ENCODE measurements at regions not wholly inside any gene's neighbourhood (a gene's known extent, or its start where the extent isn't known, plus 50 kb on each side); places are given as distances from the start of the nearest gene placed in this dataset.
"Not testable (repeated sequence)": the region's sequence is repeated elsewhere in the genome, so short reads cannot be mapped to it uniquely, and the experiment has no call there.

DNA sequence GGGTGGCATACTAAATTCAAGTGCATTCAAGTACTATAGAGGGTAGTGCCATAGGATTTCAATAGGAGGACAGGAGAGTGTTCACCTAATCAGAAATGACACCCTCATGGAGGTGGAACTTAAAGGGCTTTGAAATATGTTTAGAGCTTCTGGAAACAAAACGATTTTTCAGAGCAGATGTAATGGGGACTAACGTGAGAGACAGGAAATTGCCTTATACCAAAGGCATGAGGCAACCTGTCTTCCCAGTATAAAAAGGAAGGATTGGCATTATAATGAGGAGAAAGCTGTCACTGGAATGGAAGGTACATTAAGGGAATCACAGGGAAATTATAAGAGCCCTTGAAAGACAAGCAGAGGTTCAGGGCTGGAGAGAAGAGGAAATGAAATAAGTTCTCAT is 116.3 kb upstream of the PNPLA4 start:
- no peak for TF ChIP-seq JUND (IDR thresholded peaks at IDR 0.05; ENCODE audit: low read depth)
- in situ Hi-C loops (cut with HindIII; ENCODE audit: low pct_unique_long_range_greater_than_20kb, low sequenced_read_pairs) = no loop called here
- DNase-seq (ENCODE audit: low read depth in 1 of 2, low spot score in 1 of 2) = no peak

DNA sequence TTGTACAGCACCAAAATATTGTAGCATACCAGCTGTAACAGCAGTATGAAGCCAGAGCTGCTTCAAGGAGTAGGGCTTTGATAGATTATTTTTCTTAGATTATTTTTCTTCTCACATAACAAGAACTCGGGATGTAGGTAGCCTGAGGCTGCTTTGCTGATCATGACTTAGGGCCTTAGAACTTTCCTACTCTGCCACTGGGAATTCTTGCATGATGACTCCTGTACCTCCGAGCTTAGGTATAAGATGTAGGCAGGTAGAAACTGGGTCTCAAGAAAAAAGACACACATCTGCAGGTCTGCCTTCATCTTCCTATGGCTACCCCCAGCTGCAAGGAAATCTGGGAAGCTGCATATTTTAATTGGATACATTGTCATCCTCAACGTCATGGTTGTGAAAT is 115.9 kb upstream of the PNPLA4 start:
- in situ Hi-C loops (cut with HindIII; ENCODE audit: low pct_unique_long_range_greater_than_20kb, low sequenced_read_pairs) = no loop called here
- DNase-seq (ENCODE audit: low read depth in 1 of 2, low spot score in 1 of 2) = no peak
- no peak for TF ChIP-seq JUND (IDR thresholded peaks at IDR 0.05; ENCODE audit: low read depth)

DNA sequence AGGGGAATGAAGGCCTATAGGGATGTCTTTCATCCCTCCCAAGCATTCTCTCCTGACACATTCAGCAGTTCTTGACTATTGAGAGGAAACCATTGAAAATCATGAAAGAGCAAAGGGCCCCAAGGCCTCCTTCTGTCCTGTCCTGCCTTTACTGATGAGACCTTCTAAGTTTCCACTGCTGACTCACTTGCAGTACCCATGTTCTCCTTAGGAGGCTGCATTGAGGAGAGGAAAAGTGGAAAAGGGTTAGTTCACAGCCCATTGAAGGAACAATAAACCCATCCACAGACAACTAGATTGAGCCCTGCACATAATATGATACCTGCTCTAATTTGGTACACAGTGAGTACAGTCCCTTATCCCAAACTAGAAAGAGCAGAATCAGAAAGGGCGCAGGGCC is 115.1 kb upstream of the PNPLA4 start:
- no peak for TF ChIP-seq JUND (IDR thresholded peaks at IDR 0.05; ENCODE audit: low read depth)
- DNase-seq (ENCODE audit: low read depth in 1 of 2, low spot score in 1 of 2) = peak in 1 of 2 experiments; percentile 1
- in situ Hi-C loops (cut with HindIII; ENCODE audit: low pct_unique_long_range_greater_than_20kb, low sequenced_read_pairs) = no loop called here

DNA sequence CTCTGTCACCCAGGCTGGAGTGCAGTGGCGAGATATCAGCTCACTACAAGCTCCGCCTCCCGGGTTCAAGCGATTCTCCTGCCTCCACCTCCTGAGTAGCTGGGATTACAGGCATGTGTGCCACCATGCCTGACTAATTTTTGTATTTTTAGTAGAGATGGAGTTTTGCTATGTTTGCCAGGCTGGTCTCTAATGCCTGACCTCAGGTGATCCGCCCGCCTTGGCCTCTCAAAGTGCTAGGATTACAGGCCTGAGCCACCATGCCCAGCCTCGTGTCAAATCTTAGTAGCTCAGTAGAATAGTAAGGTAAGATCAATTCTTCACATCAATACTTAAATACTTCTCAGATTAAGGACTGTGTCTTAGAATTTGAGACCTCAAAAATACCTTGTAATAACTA is 112.5 kb upstream of the PNPLA4 start:
- in situ Hi-C loops (cut with HindIII; ENCODE audit: low pct_unique_long_range_greater_than_20kb, low sequenced_read_pairs); DNase-seq (ENCODE audit: low read depth in 1 of 2, low spot score in 1 of 2): not testable (repeated sequence)

GRCh38 chrX:8037593-8038348 is 110.6 kb upstream of the PNPLA4 start:
- no peak for TF ChIP-seq JUND (IDR thresholded peaks at IDR 0.05; ENCODE audit: low read depth)
- DNase-seq (ENCODE audit: low read depth in 1 of 2, low spot score in 1 of 2) = no peak
- in situ Hi-C loops (cut with HindIII; ENCODE audit: low pct_unique_long_range_greater_than_20kb, low sequenced_read_pairs) = no loop called here

DNA sequence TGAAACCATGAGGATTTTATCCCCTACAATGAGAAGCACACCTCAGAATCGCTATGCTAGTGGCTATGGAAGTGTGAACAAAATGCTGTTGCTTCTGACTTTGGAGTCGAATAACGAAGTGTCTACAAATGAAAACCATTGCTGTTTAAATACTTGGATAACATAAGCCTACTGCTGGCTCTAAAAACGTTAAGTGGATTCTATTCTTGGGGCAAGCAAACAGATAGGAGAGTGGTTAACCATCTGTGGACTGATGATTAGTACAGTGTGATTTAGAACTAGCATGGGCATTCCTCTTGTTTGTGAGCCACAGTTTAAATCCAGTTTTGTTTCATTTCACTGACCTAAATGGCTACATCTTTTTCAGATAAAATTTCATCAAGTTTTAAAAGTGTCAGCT is 109.7 kb upstream of the PNPLA4 start:
- DNase-seq (ENCODE audit: low read depth in 1 of 2, low spot score in 1 of 2) = no peak
- in situ Hi-C loops (cut with HindIII; ENCODE audit: low pct_unique_long_range_greater_than_20kb, low sequenced_read_pairs) = no loop called here
- TF ChIP-seq JUND (IDR thresholded peaks at IDR 0.05; ENCODE audit: low read depth) = no peak

DNA sequence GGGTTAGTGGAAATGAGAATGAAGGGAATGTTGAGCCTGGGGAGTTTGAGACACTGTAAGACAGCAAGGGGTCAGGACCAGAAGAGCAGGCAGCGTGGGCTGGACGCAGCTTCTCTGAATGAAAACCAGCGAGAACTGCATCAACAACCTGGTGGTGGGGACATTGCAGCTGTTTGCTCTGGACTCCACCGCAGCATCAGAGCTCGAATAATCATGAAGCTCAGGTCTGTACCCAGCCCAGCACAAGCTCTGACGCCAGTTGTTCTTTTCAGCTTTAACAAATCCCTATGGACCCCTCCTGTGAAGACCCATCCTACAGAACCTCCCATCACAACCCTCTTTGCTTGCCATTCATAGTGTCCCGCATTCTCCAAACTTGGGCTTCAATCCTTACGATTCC is 106.8 kb upstream of the PNPLA4 start:
- TF ChIP-seq JUND (IDR thresholded peaks at IDR 0.05; ENCODE audit: low read depth) = no peak
- in situ Hi-C loops (cut with HindIII; ENCODE audit: low pct_unique_long_range_greater_than_20kb, low sequenced_read_pairs) = no loop called here
- DNase-seq (ENCODE audit: low read depth in 1 of 2, low spot score in 1 of 2) = no peak

DNA sequence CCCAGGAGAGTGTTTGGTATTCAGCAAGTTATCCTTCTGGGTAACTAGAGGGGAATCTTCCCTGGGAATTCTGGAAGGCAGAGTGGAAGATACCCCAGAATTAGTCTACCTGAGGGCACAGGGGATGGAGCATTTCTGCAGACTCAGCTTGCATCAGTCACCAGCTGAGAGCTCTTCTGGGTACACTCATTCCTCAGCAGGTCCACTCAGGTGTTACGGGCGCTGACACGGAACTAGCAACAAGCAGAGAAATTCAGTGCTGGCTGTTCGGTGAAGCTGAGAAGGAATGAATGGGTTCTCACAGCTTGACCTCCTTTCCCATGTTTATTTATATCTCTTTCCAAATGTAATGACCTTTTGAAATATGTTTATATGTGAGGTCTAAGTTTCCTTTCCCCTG is 106.0 kb upstream of the PNPLA4 start:
- in situ Hi-C loops (cut with HindIII; ENCODE audit: low pct_unique_long_range_greater_than_20kb, low sequenced_read_pairs) = no loop called here
- no peak for DNase-seq (ENCODE audit: low read depth in 1 of 2, low spot score in 1 of 2)
- no peak for TF ChIP-seq JUND (IDR thresholded peaks at IDR 0.05; ENCODE audit: low read depth)

DNA sequence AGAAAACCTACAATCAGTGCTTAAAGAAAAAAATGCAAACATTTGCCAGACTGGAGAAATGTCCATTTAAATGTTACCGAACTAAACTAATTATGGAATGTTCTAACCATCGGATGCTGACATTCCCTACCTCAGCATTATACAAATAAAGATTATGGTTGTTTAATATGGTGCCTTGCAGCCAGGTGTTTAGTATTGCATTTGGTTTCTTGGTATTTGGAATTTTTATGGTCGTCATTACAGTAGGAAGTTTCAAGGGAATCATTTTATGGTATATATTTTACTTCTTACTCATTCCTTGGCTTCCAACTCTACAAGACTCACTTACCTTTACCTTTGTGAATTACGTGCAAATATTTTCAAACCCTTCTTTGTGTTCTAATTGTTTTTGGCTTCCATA is 103.1 kb upstream of the PNPLA4 start:
- no peak for DNase-seq (ENCODE audit: low read depth in 1 of 2, low spot score in 1 of 2)
- in situ Hi-C loops (cut with HindIII; ENCODE audit: low pct_unique_long_range_greater_than_20kb, low sequenced_read_pairs) = no loop called here
- no peak for TF ChIP-seq JUND (IDR thresholded peaks at IDR 0.05; ENCODE audit: low read depth)

DNA sequence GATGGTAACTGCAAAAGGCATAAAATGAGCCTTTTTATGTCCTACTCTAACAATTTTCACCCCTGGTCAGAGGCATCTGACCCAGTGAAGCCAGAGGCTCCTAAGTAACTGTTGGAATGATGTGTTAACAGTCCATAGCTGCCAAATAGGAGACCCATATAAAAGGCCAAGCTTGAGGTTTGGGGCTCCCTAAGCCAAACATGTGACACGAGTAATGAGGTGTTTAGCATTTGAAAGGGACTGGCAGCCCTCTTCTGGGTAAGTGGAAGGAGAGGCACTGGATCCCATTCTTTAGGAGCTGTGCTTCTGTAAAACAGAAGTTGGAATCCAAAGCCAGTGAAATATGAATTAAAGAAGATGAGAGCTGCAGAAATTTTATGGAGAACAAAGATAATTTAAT is 100.6 kb upstream of the PNPLA4 start:
- TF ChIP-seq JUND (IDR thresholded peaks at IDR 0.05; ENCODE audit: low read depth) = no peak
- no peak for DNase-seq (ENCODE audit: low read depth in 1 of 2, low spot score in 1 of 2)
- in situ Hi-C loops (cut with HindIII; ENCODE audit: low pct_unique_long_range_greater_than_20kb, low sequenced_read_pairs) = no loop called here

DNA sequence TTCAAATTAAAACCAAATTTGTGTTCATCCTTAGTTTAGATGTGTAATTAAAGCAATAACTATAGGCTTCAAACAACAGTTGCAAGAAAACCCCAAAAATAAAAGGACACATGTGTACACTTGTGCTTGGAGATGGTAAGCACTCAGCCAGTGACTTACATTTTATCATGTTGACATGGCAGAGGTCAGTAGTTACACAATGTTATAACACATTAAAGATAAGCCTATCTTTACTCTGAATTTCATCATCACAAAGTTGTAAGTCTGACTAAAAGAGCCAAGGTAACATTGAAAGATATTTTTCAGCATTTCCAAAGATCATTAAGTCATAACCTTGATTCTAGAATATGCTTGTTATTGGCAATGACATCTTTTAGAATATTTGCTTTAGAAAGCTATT is 98.5 kb upstream of the PNPLA4 start:
- in situ Hi-C loops (cut with HindIII; ENCODE audit: low pct_unique_long_range_greater_than_20kb, low sequenced_read_pairs) = no loop called here
- no peak for DNase-seq (ENCODE audit: low read depth in 1 of 2, low spot score in 1 of 2)
- no peak for TF ChIP-seq JUND (IDR thresholded peaks at IDR 0.05; ENCODE audit: low read depth)

DNA sequence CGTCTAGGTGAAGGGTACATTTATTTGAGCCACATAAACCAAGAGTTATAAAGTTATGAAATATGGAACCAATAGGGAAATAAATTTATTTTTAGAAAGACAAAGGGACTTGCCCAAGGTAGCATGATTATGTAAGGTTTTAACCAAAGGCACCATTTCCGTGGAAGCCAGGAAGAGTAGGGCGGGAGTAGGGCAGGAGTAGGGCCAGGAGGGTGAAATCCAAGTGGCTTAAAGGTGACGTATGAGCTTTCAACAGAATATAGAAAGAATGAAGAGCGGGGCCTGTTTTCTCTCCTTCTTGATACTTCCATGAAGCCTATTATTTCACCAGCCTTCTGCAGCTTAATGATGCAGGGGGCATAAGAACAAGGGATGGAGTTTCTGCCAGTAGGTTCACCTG is 91.7 kb upstream of the PNPLA4 start:
- DNase-seq (ENCODE audit: low read depth in 1 of 2, low spot score in 1 of 2) = no peak
- in situ Hi-C loops (cut with HindIII; ENCODE audit: low pct_unique_long_range_greater_than_20kb, low sequenced_read_pairs) = no loop called here
- no peak for TF ChIP-seq JUND (IDR thresholded peaks at IDR 0.05; ENCODE audit: low read depth)

DNA sequence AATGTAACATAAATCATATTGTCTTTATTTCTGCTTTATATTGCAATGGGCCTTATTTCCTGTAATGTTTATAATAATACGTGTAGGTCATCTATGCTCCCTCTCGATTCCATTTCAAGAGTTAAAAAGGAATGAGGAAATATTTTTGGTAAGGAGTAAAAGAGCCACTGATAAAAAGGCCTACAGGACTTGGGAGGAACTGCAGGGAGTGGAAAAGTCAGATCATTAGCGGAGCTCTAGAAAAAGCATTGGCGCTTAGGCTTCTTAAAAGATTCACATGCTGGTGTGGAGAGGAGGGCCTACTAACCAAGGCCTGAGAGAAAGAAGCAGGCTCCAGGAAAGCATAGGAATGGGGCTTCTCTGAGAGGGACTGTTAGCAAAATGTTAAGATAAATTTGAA is 82.9 kb upstream of the PNPLA4 start:
- in situ Hi-C loops (cut with HindIII; ENCODE audit: low pct_unique_long_range_greater_than_20kb, low sequenced_read_pairs) = no loop called here
- DNase-seq (ENCODE audit: low read depth in 1 of 2, low spot score in 1 of 2) = no peak
- TF ChIP-seq JUND (IDR thresholded peaks at IDR 0.05; ENCODE audit: low read depth) = no peak

DNA sequence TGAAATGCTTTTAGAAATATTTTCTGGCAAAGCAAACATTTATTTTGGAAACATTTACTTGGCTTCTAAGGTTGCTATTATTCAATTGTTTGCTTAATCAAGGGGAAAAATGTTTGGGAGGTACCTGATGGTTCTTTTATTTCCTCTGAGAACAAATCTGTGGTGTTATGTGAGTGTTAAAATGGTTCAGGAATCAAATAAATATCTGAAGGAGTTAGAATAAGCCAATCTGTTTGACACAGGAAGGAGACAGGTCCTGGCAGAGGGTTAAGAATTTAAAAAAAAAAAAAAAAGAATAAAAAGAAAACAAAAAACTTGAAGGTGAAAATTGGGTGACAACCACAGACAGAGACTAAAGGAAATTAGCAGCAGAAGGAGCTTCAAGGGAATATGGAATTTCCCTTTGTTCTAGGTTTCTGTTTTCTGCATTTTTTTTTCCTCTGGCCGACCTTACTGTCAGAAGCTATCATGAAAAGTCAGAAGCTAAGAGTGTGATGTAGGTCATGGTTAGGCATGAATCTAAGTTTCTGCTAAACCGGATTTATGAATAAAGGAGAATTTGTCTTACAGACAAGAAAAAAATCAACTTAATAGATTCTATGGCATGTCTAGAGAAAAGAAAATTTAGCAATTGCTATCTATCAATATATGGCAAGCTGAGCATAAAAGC is 78.6 kb upstream of the PNPLA4 start:
- in situ Hi-C loops (cut with HindIII; ENCODE audit: low pct_unique_long_range_greater_than_20kb, low sequenced_read_pairs) = no loop called here

More for the DNA sequence above, 78.6 kb upstream of the PNPLA4 start:
- no peak for DNase-seq (ENCODE audit: low read depth in 1 of 2, low spot score in 1 of 2)
- TF ChIP-seq JUND (IDR thresholded peaks at IDR 0.05; ENCODE audit: low read depth) = no peak
